ENCODE measurements at regions not wholly inside any gene's neighbourhood (a gene's known extent, or its start where the extent isn't known, plus 50 kb on each side); places are given as distances from the start of the nearest gene placed in this dataset.

GRCh38 chr5:88407341-88407740 is 138.7 kb upstream of the TMEM161B start:
- BruUV-seq (replicated peaks): no TSS peak
- Mint-ChIP-seq H3K27me3 (ENCODE audit: insufficient read depth, unreplicated experiment) (no peaks in the 10 kb centered on the region), H3K36me3 (ENCODE audit: insufficient read depth, unreplicated experiment) (no peaks in the 10 kb centered on the region), H3K4me3 (ENCODE audit: unreplicated experiment) (no peak overlapping the region), H3K4me1 (ENCODE audit: insufficient read depth, unreplicated experiment) (peaks cover 6% of the 10 kb centered on the region), H3K27ac (ENCODE audit: low read depth, unreplicated experiment) (no peak overlapping the region), H3K9me3 (ENCODE audit: unreplicated experiment) (no peaks in the 10 kb centered on the region)
- intact Hi-C loops (cut with micrococcal nuclease): no loop called here
- TF ChIP-seq CTCF (IDR thresholded peaks at IDR 0.05; ENCODE audit: unreplicated experiment): no peak
- CTCF ChIA-PET: interaction anchor here (0.5 kb wide), 1 partner anchor 827 kb away, joined by 4 read pairs; no protein-coding TSS in a partner anchor
- DNase-seq (ENCODE audit: unreplicated experiment): no peak
- POLR2A ChIA-PET: no interaction called here

- no peak overlapping the region for H3K27ac Mint-ChIP-seq (ENCODE audit: low read depth, unreplicated experiment)
- H3K9me3 Mint-ChIP-seq (ENCODE audit: unreplicated experiment): no peaks in the 10 kb centered on the region
- intact Hi-C loops (cut with micrococcal nuclease): no loop called here
- H3K4me3 Mint-ChIP-seq (ENCODE audit: unreplicated experiment): no peak overlapping the region
- ChIA-PET CTCF (no interaction called here), POLR2A (interaction anchor here (0.9 kb wide), 1 partner anchor 11 kb away, joined by 3 read pairs; no protein-coding TSS in a partner anchor)
- no TSS peak for BruUV-seq (replicated peaks)
- no peak for TF ChIP-seq CTCF (IDR thresholded peaks at IDR 0.05; ENCODE audit: unreplicated experiment)
- no peak for DNase-seq (ENCODE audit: unreplicated experiment)
- no peaks in the 10 kb centered on the region for H3K27me3 Mint-ChIP-seq (ENCODE audit: insufficient read depth, unreplicated experiment)
- H3K36me3 Mint-ChIP-seq (ENCODE audit: insufficient read depth, unreplicated experiment): no peaks in the 10 kb centered on the region
- peaks cover 6% of the 10 kb centered on the region for H3K4me1 Mint-ChIP-seq (ENCODE audit: insufficient read depth, unreplicated experiment)
These were observed 137.1 kb upstream of the TMEM161B start for GRCh38 chr5:88405783-88406182.

- ChIA-PET POLR2A (no interaction called here), CTCF (interaction anchor here (0.6 kb wide), 1 partner anchor 19 kb away, joined by 3 read pairs; no protein-coding TSS in a partner anchor)
- DNase-seq (ENCODE audit: unreplicated experiment): no peak
- H3K9me3 Mint-ChIP-seq (ENCODE audit: unreplicated experiment): no peaks in the 10 kb centered on the region
- intact Hi-C loops (cut with micrococcal nuclease): no loop called here
- no peaks in the 10 kb centered on the region for H3K36me3 Mint-ChIP-seq (ENCODE audit: insufficient read depth, unreplicated experiment)
- no peak overlapping the region for H3K27ac Mint-ChIP-seq (ENCODE audit: low read depth, unreplicated experiment)
- no TSS peak for BruUV-seq (replicated peaks)
- no peak for TF ChIP-seq CTCF (IDR thresholded peaks at IDR 0.05; ENCODE audit: unreplicated experiment)
- H3K27me3 Mint-ChIP-seq (ENCODE audit: insufficient read depth, unreplicated experiment): no peaks in the 10 kb centered on the region
- H3K4me3 Mint-ChIP-seq (ENCODE audit: unreplicated experiment): no peak overlapping the region
- peaks cover 6% of the 10 kb centered on the region for H3K4me1 Mint-ChIP-seq (ENCODE audit: insufficient read depth, unreplicated experiment)
These were observed 135.8 kb upstream of the TMEM161B start for GRCh38 chr5:88404405-88404804.

GRCh38 chr5:88401686-88402085 is 133.0 kb upstream of the TMEM161B start:
- DNase-seq (ENCODE audit: unreplicated experiment): no peak
- Mint-ChIP-seq H3K36me3 (ENCODE audit: insufficient read depth, unreplicated experiment) (no peaks in the 10 kb centered on the region), H3K4me1 (ENCODE audit: insufficient read depth, unreplicated experiment) (peaks cover 6% of the 10 kb centered on the region), H3K4me3 (ENCODE audit: unreplicated experiment) (no peak overlapping the region), H3K27me3 (ENCODE audit: insufficient read depth, unreplicated experiment) (no peaks in the 10 kb centered on the region), H3K27ac (ENCODE audit: low read depth, unreplicated experiment) (no peak overlapping the region), H3K9me3 (ENCODE audit: unreplicated experiment) (no peaks in the 10 kb centered on the region)
- ChIA-PET CTCF (interaction anchor here (0.6 kb wide), 1 partner anchor 18 kb away, joined by 5 read pairs; no protein-coding TSS in a partner anchor), POLR2A (no interaction called here)
- BruUV-seq (replicated peaks): no TSS peak
- no peak for TF ChIP-seq CTCF (IDR thresholded peaks at IDR 0.05; ENCODE audit: unreplicated experiment)
- intact Hi-C loops (cut with micrococcal nuclease): no loop called here

Measured in MCF 10A (cell line).